ENCODE measurements at regions not wholly inside any gene's neighbourhood (a gene's known extent, or its start where the extent isn't known, plus 50 kb on each side); places are given as distances from the start of the nearest gene placed in this dataset.

GRCh38 chr13:84737661-84738060 is 855.4 kb upstream of the SLITRK1 start:
- H3K9me3 ChIP-seq (ENCODE audit: control insufficient read depth, insufficient read depth, low read depth, low read length) = no peaks in the 10 kb centered on the region
- no peaks in the 10 kb centered on the region for H3K79me2 ChIP-seq (ENCODE audit: control insufficient read depth, insufficient read depth, low read length)
- no peak for DNase-seq (ENCODE audit: low read depth in 2 of 2)
- H2AFZ ChIP-seq (ENCODE audit: low read length) = no peak overlapping the region
- no peaks in the 10 kb centered on the region for H3K4me1 ChIP-seq (ENCODE audit: control insufficient read depth, extremely low read depth, insufficient read depth, low read length)
- no peak overlapping the region for H3K4me3 ChIP-seq (replicated peaks in 1 of 4; ENCODE audit: control extremely low read depth in 1 of 4, insufficient read depth in 1 of 4, low read depth in 3 of 4, low read length in 4 of 4)
- no peak overlapping the region for H3K27ac ChIP-seq (ENCODE audit: insufficient read depth, low read length)
- no peaks in the 10 kb centered on the region for H3K36me3 ChIP-seq (ENCODE audit: control insufficient read depth, insufficient read depth, low read length)
- TF ChIP-seq EZH2 (IDR thresholded peaks at IDR 0.05; ENCODE audit: low read length, missing control alignments) = no peak
- TF ChIP-seq CTCF (conservative IDR thresholded peaks at IDR 0.05 in 1 of 2, IDR thresholded peaks at IDR 0.05 in 1 of 2; ENCODE audit: low read depth in 1 of 2, low read length in 2 of 2) = no peak
- no peaks in the 10 kb centered on the region for H3K27me3 ChIP-seq (ENCODE audit: control insufficient read depth, insufficient read depth, low read length)
- H3K4me2 ChIP-seq (ENCODE audit: extremely low read depth, insufficient read depth, low read length) = no peak overlapping the region
- H3K9ac ChIP-seq (ENCODE audit: insufficient read depth, low read length) = no peak overlapping the region
- H4K20me1 ChIP-seq (ENCODE audit: control insufficient read depth, extremely low read depth, insufficient read depth, low read length) = no peaks in the 10 kb centered on the region

GRCh38 chr13:84730376-84730775 is 848.1 kb upstream of the SLITRK1 start:
- no peak for DNase-seq (ENCODE audit: low read depth in 2 of 2)
- no peak overlapping the region for H3K4me3 ChIP-seq (replicated peaks in 1 of 4; ENCODE audit: control extremely low read depth in 1 of 4, insufficient read depth in 1 of 4, low read depth in 3 of 4, low read length in 4 of 4)
- no peaks in the 10 kb centered on the region for H3K4me1 ChIP-seq (ENCODE audit: control insufficient read depth, extremely low read depth, insufficient read depth, low read length)
- no peak overlapping the region for H3K4me2 ChIP-seq (ENCODE audit: extremely low read depth, insufficient read depth, low read length)
- no peaks in the 10 kb centered on the region for H3K9me3 ChIP-seq (ENCODE audit: control insufficient read depth, insufficient read depth, low read depth, low read length)
- no peak overlapping the region for H2AFZ ChIP-seq (ENCODE audit: low read length)
- TF ChIP-seq CTCF (conservative IDR thresholded peaks at IDR 0.05 in 1 of 2, IDR thresholded peaks at IDR 0.05 in 1 of 2; ENCODE audit: low read depth in 1 of 2, low read length in 2 of 2) (no peak), EZH2 (IDR thresholded peaks at IDR 0.05; ENCODE audit: low read length, missing control alignments) (no peak)
- no peaks in the 10 kb centered on the region for H3K79me2 ChIP-seq (ENCODE audit: control insufficient read depth, insufficient read depth, low read length)
- H3K36me3 ChIP-seq (ENCODE audit: control insufficient read depth, insufficient read depth, low read length) = no peaks in the 10 kb centered on the region
- no peak overlapping the region for H3K27ac ChIP-seq (ENCODE audit: insufficient read depth, low read length)
- no peak overlapping the region for H3K9ac ChIP-seq (ENCODE audit: insufficient read depth, low read length)
- H4K20me1 ChIP-seq (ENCODE audit: control insufficient read depth, extremely low read depth, insufficient read depth, low read length) = no peaks in the 10 kb centered on the region
- H3K27me3 ChIP-seq (ENCODE audit: control insufficient read depth, insufficient read depth, low read length) = no peaks in the 10 kb centered on the region

- H3K9me3 ChIP-seq (ENCODE audit: control insufficient read depth, insufficient read depth, low read depth, low read length) = no peaks in the 10 kb centered on the region
- H3K9ac ChIP-seq (ENCODE audit: insufficient read depth, low read length) = no peak overlapping the region
- TF ChIP-seq CTCF (conservative IDR thresholded peaks at IDR 0.05 in 1 of 2, IDR thresholded peaks at IDR 0.05 in 1 of 2; ENCODE audit: low read depth in 1 of 2, low read length in 2 of 2) = no peak
- TF ChIP-seq EZH2 (IDR thresholded peaks at IDR 0.05; ENCODE audit: low read length, missing control alignments) = no peak
- H3K27me3 ChIP-seq (ENCODE audit: control insufficient read depth, insufficient read depth, low read length) = no peaks in the 10 kb centered on the region
- no peak overlapping the region for H2AFZ ChIP-seq (ENCODE audit: low read length)
- DNase-seq (ENCODE audit: low read depth in 2 of 2) = no peak
- H3K79me2 ChIP-seq (ENCODE audit: control insufficient read depth, insufficient read depth, low read length) = no peaks in the 10 kb centered on the region
- no peaks in the 10 kb centered on the region for H3K4me1 ChIP-seq (ENCODE audit: control insufficient read depth, extremely low read depth, insufficient read depth, low read length)
- H3K27ac ChIP-seq (ENCODE audit: insufficient read depth, low read length) = no peak overlapping the region
- H3K36me3 ChIP-seq (ENCODE audit: control insufficient read depth, insufficient read depth, low read length) = no peaks in the 10 kb centered on the region
- no peak overlapping the region for H3K4me3 ChIP-seq (replicated peaks in 1 of 4; ENCODE audit: control extremely low read depth in 1 of 4, insufficient read depth in 1 of 4, low read depth in 3 of 4, low read length in 4 of 4)
- no peaks in the 10 kb centered on the region for H4K20me1 ChIP-seq (ENCODE audit: control insufficient read depth, extremely low read depth, insufficient read depth, low read length)
- H3K4me2 ChIP-seq (ENCODE audit: extremely low read depth, insufficient read depth, low read length) = no peak overlapping the region
Measured at GRCh38 chr13:84705982-84706710, 823.9 kb upstream of the SLITRK1 start.
